Right lobe of liver (tissue), 6 donors: ENCODE measurements at regions not wholly inside any gene's neighbourhood (a gene's known extent, or its start where the extent isn't known, plus 50 kb on each side); places are given as distances from the start of the nearest gene placed in this dataset.

ENCODE experiments used
- ATAC-seq, 4 donors: fragments of 200-7000 bp; cut with Tn5 transposase; one replicate each; pipeline ENCODE4 v1.9.1; 2020; ENCODE audit warnings: mild to moderate bottlenecking in 4 of 4, moderate library complexity in 4 of 4
- DNase-seq, 3 donors: peaks; one replicate each; pipeline ENCODE4 v3.0.0-alpha.2; 2020
- H3K27ac ChIP-seq, 3 donors: fragments of 200-600 bp; one replicate each; pipeline ENCODE4 v1.8.0; 2022
- H3K27me3 ChIP-seq, 2 donors: fragments of 200-600 bp; one replicate each; pipeline ENCODE4 v1.8.0; 2022
- H3K36me3 ChIP-seq, 4 donors: fragments of 200-600 bp; sonication (generic) in 1 of 4; one replicate each; pipeline versions ENCODE4 v1.5.1 to v1.8.0; 2017 to 2022; ENCODE audit warnings: control low read depth in 1 of 4
- H3K4me1 ChIP-seq, 4 donors: fragments of 200-600 bp; sonication (generic) in 1 of 4; one replicate each; pipeline versions ENCODE4 v1.5.1 to v1.8.0; 2017 to 2022; ENCODE audit warnings: control low read depth in 1 of 4
- H3K4me3 ChIP-seq, 3 donors: fragments of 200-600 bp; one replicate each; pipeline ENCODE4 v1.8.0; 2022
- H3K9me3 ChIP-seq, 4 donors: fragments of 200-600 bp; sonication (generic) in 1 of 4; one replicate each; pipeline versions ENCODE4 v1.5.1 to v1.8.0; 2017 to 2022; ENCODE audit warnings: control low read depth in 1 of 4
- CTCF ChIP-seq, 4 donors: fragments of 200-600 bp in 3 of 4; fragments of 450-650 bp in 1 of 4; IDR thresholded peaks; one replicate each; pipeline versions ENCODE4 v1.5.1 to v1.8.0; 2016 to 2022; ENCODE audit warnings: antibody characterized with exemption in 4 of 4, mild to moderate bottlenecking in 2 of 4
- POLR2A ChIP-seq: fragments of 450-650 bp; IDR thresholded peaks from one replicate; pipeline ENCODE4 v1.6.1; 2017; ENCODE audit warnings: antibody characterized with exemption, mild to moderate bottlenecking
- WGBS: methylation state at CpG from one replicate; pipeline ENCODE4 v1.1.6; 2018; ENCODE audit warnings: low coverage, low lambda C conversion rate; ENCODE audit not compliant: insufficient coverage; ENCODE audit errors: missing lambda C conversion rate; 5-methylcytosine and 5-hydroxymethylcytosine counted together
- intact Hi-C, 2 donors: fragments of 100-400 bp; cut with DNase I; formaldehyde crosslinking; loops; one replicate each; pipeline versions ENCODE4 v1.11.2 to v1.14.1; 2022
- donor health status: DM: no; HTN: yes; CAD: no.
- donor health status: DM: no; HTN: no; CAD: no.
- donor health status: DM: no; HTN: no; CAD: no.
- donor health status: DM: no; HTN: yes; CAD: no.
- donor health status: DM: no; HTN: yes; CAD: no.

GRCh38 chr2:193670478-193670877 is 1475.7 kb upstream of the TMEFF2 start:
- WGBS, result 82% methylated on average over 1 of the region's 1 CpG
- H3K27me3 ChIP-seq, result no peaks in the 10 kb centered on the region
- H3K27ac ChIP-seq, result no peak overlapping the region
- no peak for ATAC-seq
- DNase-seq, result no peak
- no peak overlapping the region for H3K4me3 ChIP-seq
- intact Hi-C loops, result no loop called here
- H3K4me1 ChIP-seq, result no peaks in the 10 kb centered on the region
- TF ChIP-seq POLR2A, result no peak
- H3K9me3 ChIP-seq, result no peaks in the 10 kb centered on the region
- H3K36me3 ChIP-seq, result no peaks in the 10 kb centered on the region

GRCh38 chr2:193668557-193669323 is 1474.0 kb upstream of the TMEFF2 start:
- H3K36me3 ChIP-seq, result no peaks in the 10 kb centered on the region
- DNase-seq, result no peak
- H3K9me3 ChIP-seq, result no peaks in the 10 kb centered on the region
- intact Hi-C loops, result no loop called here
- H3K27me3 ChIP-seq, result no peaks in the 10 kb centered on the region
- no peaks in the 10 kb centered on the region for H3K4me1 ChIP-seq
- no peak for TF ChIP-seq POLR2A
- no peak for TF ChIP-seq CTCF (IDR thresholded peaks at IDR 0.05)
- 56% methylated on average over 4 of the region's 4 CpGs for WGBS
- no peak for ATAC-seq
- H3K27ac ChIP-seq, result no peak overlapping the region
- H3K4me3 ChIP-seq, result no peak overlapping the region

GRCh38 chr2:193627927-193628272 is 1433.2 kb upstream of the TMEFF2 start:
- Histone ChIP-seq H3K9me3 (no peaks in the 10 kb centered on the region), H3K27ac (no peak overlapping the region), H3K36me3 (no peaks in the 10 kb centered on the region), H3K4me3 (no peak overlapping the region), H3K27me3 (no peaks in the 10 kb centered on the region), H3K4me1 (no peaks in the 10 kb centered on the region)
- DNase-seq (no peak), ATAC-seq (no peak)
- WGBS, result no CpG with 5 or more reads among the region's 1 CpG
- TF ChIP-seq CTCF (IDR thresholded peaks at IDR 0.05), result no peak
- no peak for TF ChIP-seq POLR2A
- intact Hi-C loops, result no loop called here

GRCh38 chr2:193627187-193627926 is 1432.6 kb upstream of the TMEFF2 start:
- Histone ChIP-seq H3K36me3 (no peaks in the 10 kb centered on the region), H3K4me3 (no peak overlapping the region), H3K4me1 (no peaks in the 10 kb centered on the region), H3K9me3 (no peaks in the 10 kb centered on the region), H3K27ac (no peak overlapping the region), H3K27me3 (no peaks in the 10 kb centered on the region)
- no peak for DNase-seq
- intact Hi-C loops, result no loop called here
- WGBS, result 46% methylated on average over 3 of the region's 3 CpGs
- TF ChIP-seq POLR2A (no peak), CTCF (IDR thresholded peaks at IDR 0.05) (no peak)
- ATAC-seq, result no peak

GRCh38 chr2:193608451-193608850 is 1413.7 kb upstream of the TMEFF2 start:
- ATAC-seq (no peak), DNase-seq (no peak)
- H3K27ac ChIP-seq, result no peak overlapping the region
- no peaks in the 10 kb centered on the region for H3K4me1 ChIP-seq
- no peak for TF ChIP-seq CTCF (IDR thresholded peaks at IDR 0.05)
- TF ChIP-seq POLR2A, result no peak
- no peak overlapping the region for H3K4me3 ChIP-seq
- no peaks in the 10 kb centered on the region for H3K27me3 ChIP-seq
- H3K9me3 ChIP-seq, result no peaks in the 10 kb centered on the region
- H3K36me3 ChIP-seq, result no peaks in the 10 kb centered on the region
- intact Hi-C loops, result no loop called here
